ENCODE measurements at regions not wholly inside any gene's neighbourhood (a gene's known extent, or its start where the extent isn't known, plus 50 kb on each side); places are given as distances from the start of the nearest gene placed in this dataset.

- TF ChIP-seq, protein P1, sequence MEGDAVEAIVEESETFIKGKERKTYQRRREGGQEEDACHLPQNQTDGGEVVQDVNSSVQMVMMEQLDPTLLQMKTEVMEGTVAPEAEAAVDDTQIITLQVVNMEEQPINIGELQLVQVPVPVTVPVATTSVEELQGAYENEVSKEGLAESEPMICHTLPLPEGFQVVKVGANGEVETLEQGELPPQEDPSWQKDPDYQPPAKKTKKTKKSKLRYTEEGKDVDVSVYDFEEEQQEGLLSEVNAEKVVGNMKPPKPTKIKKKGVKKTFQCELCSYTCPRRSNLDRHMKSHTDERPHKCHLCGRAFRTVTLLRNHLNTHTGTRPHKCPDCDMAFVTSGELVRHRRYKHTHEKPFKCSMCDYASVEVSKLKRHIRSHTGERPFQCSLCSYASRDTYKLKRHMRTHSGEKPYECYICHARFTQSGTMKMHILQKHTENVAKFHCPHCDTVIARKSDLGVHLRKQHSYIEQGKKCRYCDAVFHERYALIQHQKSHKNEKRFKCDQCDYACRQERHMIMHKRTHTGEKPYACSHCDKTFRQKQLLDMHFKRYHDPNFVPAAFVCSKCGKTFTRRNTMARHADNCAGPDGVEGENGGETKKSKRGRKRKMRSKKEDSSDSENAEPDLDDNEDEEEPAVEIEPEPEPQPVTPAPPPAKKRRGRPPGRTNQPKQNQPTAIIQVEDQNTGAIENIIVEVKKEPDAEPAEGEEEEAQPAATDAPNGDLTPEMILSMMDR (IDR thresholded peaks at IDR 0.05): no peak
- TF ChIP-seq, protein P2, sequence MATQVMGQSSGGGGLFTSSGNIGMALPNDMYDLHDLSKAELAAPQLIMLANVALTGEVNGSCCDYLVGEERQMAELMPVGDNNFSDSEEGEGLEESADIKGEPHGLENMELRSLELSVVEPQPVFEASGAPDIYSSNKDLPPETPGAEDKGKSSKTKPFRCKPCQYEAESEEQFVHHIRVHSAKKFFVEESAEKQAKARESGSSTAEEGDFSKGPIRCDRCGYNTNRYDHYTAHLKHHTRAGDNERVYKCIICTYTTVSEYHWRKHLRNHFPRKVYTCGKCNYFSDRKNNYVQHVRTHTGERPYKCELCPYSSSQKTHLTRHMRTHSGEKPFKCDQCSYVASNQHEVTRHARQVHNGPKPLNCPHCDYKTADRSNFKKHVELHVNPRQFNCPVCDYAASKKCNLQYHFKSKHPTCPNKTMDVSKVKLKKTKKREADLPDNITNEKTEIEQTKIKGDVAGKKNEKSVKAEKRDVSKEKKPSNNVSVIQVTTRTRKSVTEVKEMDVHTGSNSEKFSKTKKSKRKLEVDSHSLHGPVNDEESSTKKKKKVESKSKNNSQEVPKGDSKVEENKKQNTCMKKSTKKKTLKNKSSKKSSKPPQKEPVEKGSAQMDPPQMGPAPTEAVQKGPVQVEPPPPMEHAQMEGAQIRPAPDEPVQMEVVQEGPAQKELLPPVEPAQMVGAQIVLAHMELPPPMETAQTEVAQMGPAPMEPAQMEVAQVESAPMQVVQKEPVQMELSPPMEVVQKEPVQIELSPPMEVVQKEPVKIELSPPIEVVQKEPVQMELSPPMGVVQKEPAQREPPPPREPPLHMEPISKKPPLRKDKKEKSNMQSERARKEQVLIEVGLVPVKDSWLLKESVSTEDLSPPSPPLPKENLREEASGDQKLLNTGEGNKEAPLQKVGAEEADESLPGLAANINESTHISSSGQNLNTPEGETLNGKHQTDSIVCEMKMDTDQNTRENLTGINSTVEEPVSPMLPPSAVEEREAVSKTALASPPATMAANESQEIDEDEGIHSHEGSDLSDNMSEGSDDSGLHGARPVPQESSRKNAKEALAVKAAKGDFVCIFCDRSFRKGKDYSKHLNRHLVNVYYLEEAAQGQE (IDR thresholded peaks at IDR 0.05; ENCODE audit: insufficient read depth in 1 of 2, low read depth in 2 of 2, low read length in 1 of 2): no peak
- TF ChIP-seq SIN3A (IDR thresholded peaks at IDR 0.05; ENCODE audit: borderline replicate concordance, insufficient read depth, low read depth, low read length): no peak
Measured at GRCh38 chr7:54856856-54857255, 97.8 kb upstream of the SEC61G start.

Data from Panc1 (cell line).